Ishikawa (cell line): ENCODE measurements at regions not wholly inside any gene's neighbourhood (a gene's known extent, or its start where the extent isn't known, plus 50 kb on each side); places are given as distances from the start of the nearest gene placed in this dataset.

Experiments
- CEBPB ChIP-seq: IDR thresholded peaks from 2 replicates; pipeline ENCODE4 v1.6.1; 2012
- CREB1 ChIP-seq: IDR thresholded peaks from 2 replicates; pipeline ENCODE4 v1.6.1; 2012; ENCODE audit warnings: low read depth
- EGR1 ChIP-seq: IDR thresholded peaks from 2 replicates; pipeline ENCODE4 v1.6.1; 2012
- EP300 ChIP-seq: IDR thresholded peaks from 2 replicates; pipeline ENCODE4 v1.6.1; 2012; ENCODE audit warnings: borderline replicate concordance
- FOXM1 ChIP-seq: IDR thresholded peaks from 2 replicates; pipeline ENCODE4 v1.6.1; 2012; ENCODE audit warnings: low read depth, borderline replicate concordance
- NFIC ChIP-seq: IDR thresholded peaks from 2 replicates; pipeline ENCODE4 v1.6.1; 2012
- RAD21 ChIP-seq: IDR thresholded peaks from 2 replicates; pipeline ENCODE4 v1.6.1; 2012; ENCODE audit warnings: low read depth
- TAF1 ChIP-seq: IDR thresholded peaks from 2 replicates; pipeline ENCODE4 v1.6.1; 2012; ENCODE audit warnings: low read depth, mild to moderate bottlenecking
- TCF12 ChIP-seq: IDR thresholded peaks from 2 replicates; pipeline ENCODE4 v1.6.1; 2012; ENCODE audit warnings: low read depth
- TEAD4 ChIP-seq: IDR thresholded peaks from 2 replicates; pipeline ENCODE4 v1.6.1; 2012
- YY1 ChIP-seq: IDR thresholded peaks from 2 replicates; pipeline ENCODE4 v1.6.1; 2012; ENCODE audit warnings: low read depth
- ZBTB7A ChIP-seq: IDR thresholded peaks from 2 replicates; pipeline ENCODE4 v1.6.1; 2012; ENCODE audit warnings: low read depth
- TF ChIP-seq, protein P1 (sequence below): IDR thresholded peaks from 2 replicates; pipeline ENCODE4 v1.6.1; 2012
- TF ChIP-seq, protein P2 (sequence below): IDR thresholded peaks from 2 replicates; pipeline ENCODE4 v1.6.1; 2012; ENCODE audit warnings: low read depth, mild to moderate bottlenecking
- TF ChIP-seq, protein P3 (sequence below): IDR thresholded peaks from 2 replicates; pipeline ENCODE4 v1.6.1; 2012

DNA sequence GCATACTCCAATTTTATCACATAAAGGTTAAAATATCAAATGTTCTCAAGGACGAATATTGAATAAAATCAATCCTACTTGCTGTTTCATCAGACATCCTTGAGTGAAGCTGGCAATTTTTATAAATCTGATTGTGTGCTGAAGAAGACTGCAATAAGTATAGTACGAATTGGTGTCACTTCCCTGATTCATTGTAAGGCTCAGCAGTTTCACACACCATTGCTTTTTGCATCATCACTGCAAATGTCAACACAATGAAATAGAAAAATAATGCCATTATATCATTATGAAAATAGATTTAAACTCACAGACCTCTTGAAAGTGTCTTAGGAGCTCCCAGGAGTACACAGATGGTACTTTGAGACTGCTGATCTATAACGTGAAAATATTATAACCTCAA is 172.5 kb downstream of the ANKRD50 start:
- no peak for TF ChIP-seq TAF1
- TF ChIP-seq, protein P1, sequence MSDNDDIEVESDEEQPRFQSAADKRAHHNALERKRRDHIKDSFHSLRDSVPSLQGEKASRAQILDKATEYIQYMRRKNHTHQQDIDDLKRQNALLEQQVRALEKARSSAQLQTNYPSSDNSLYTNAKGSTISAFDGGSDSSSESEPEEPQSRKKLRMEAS, result no peak

DNA sequence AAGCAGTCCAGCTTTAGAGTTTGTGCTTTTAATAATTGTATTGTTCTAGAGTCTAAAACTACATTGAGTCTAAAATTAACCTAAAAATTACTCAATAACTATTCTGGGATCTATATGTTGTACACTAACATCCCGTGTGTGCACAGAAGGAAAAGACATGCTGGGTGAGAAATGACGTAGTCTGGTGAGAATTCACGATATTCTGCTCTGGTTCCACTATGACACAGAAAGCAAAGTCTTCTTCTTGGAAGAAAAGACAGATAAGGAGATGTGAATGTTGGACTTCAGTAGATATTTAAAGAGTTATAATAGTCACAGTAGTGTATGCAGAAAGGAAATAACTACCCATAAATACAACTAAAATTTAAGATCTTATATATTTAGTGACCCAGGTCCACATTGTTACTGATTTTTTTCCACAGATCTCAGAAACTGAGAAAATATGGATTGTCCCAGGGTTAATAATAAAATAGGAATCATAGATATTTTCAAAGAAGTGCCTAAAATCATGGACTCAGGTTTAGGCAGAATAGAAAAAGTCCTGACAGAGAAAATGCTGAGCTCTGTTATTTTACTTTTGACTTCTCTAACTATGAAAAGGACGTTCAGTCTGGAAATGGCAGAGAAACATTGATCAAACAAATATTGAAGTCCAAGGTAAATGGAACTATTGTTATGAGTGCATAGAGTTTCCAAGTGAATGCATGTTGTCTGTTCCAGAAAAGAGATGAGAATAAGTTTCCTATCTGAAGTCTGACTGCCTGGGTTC is 170.7 kb downstream of the ANKRD50 start:
- no peak for TF ChIP-seq TEAD4
- TF ChIP-seq YY1, result no peak
- TF ChIP-seq, protein P1, result no peak
- TF ChIP-seq NFIC, result no peak
- no peak for TF ChIP-seq TCF12

DNA sequence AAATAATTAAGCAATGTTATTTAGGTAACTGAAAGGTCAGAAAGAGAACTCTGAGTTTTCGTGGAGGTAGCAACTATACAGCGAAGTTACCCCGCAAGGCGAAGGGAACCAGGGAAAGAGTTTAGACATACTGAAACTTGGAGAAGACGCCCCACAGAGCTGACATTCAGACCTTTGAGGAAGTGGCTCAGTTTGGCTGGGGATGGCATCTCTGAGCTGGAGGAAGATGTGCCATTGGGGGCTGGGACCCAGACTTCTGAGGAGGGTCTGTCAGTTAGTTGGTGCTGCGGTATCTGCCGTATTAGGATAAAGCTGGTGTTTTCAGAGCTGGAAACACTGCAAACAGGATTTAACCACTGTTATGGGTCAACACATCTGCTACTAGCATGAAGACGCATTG is 156.6 kb downstream of the ANKRD50 start:
- TF ChIP-seq TCF12 (no peak), CEBPB (no peak), TEAD4 (no peak), EP300 (no peak), CREB1 (no peak), YY1 (no peak), EGR1 (no peak), NFIC (no peak), ZBTB7A (no peak), FOXM1 (no peak), RAD21 (no peak), TAF1 (no peak)
- TF ChIP-seq, protein P2, sequence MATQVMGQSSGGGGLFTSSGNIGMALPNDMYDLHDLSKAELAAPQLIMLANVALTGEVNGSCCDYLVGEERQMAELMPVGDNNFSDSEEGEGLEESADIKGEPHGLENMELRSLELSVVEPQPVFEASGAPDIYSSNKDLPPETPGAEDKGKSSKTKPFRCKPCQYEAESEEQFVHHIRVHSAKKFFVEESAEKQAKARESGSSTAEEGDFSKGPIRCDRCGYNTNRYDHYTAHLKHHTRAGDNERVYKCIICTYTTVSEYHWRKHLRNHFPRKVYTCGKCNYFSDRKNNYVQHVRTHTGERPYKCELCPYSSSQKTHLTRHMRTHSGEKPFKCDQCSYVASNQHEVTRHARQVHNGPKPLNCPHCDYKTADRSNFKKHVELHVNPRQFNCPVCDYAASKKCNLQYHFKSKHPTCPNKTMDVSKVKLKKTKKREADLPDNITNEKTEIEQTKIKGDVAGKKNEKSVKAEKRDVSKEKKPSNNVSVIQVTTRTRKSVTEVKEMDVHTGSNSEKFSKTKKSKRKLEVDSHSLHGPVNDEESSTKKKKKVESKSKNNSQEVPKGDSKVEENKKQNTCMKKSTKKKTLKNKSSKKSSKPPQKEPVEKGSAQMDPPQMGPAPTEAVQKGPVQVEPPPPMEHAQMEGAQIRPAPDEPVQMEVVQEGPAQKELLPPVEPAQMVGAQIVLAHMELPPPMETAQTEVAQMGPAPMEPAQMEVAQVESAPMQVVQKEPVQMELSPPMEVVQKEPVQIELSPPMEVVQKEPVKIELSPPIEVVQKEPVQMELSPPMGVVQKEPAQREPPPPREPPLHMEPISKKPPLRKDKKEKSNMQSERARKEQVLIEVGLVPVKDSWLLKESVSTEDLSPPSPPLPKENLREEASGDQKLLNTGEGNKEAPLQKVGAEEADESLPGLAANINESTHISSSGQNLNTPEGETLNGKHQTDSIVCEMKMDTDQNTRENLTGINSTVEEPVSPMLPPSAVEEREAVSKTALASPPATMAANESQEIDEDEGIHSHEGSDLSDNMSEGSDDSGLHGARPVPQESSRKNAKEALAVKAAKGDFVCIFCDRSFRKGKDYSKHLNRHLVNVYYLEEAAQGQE, result no peak
- TF ChIP-seq, protein P3, sequence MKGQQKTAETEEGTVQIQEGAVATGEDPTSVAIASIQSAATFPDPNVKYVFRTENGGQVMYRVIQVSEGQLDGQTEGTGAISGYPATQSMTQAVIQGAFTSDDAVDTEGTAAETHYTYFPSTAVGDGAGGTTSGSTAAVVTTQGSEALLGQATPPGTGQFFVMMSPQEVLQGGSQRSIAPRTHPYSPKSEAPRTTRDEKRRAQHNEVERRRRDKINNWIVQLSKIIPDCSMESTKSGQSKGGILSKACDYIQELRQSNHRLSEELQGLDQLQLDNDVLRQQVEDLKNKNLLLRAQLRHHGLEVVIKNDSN, result no peak
- TF ChIP-seq, protein P1, result no peak

DNA sequence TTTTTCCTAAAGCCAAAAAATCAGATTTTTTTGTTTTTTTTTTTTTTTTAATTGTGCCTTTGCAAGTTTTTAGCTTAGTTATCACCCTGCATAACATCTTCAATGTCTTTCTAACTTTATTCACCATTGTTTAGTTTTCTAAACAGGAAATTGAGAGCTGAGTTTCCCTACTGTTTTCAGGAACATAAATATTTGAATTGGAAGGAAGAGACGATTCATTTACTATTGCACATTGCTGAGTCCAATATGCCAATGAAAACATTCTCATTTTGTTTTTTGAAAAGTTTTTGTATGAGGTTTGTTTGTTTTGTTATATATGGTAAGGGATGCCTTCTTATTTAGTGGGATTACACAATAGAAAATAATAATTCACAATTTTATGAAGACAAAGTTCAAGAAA is 148.4 kb downstream of the ANKRD50 start:
- TF ChIP-seq ZBTB7A (no peak), EP300 (no peak), YY1 (no peak), CEBPB (no peak), NFIC (no peak)
- TF ChIP-seq, protein P3, result no peak

DNA sequence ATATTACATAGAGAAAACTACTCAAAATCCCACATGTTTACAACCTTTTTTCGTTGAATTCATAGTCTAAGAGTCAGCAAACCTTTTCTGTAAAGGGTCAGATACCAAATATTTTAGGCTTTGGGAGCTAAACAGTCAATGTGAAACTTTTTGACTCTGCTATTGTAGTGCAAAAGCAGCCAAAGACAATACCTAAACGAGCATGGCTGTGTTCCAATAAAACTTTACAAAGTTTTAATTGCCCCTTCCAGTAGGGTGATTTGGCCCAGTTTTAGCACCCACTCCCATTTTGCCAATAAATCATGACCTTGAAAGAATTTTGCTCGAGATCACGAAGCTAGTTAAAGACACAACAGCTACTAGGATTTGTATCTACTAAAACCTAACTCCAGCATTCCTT is 147.2 kb downstream of the ANKRD50 start:
- TF ChIP-seq YY1 (no peak), TEAD4 (no peak), RAD21 (no peak), FOXM1 (no peak), EGR1 (no peak), TAF1 (no peak), NFIC (no peak), CREB1 (no peak), ZBTB7A (no peak)
- TF ChIP-seq, protein P3, result no peak

DNA sequence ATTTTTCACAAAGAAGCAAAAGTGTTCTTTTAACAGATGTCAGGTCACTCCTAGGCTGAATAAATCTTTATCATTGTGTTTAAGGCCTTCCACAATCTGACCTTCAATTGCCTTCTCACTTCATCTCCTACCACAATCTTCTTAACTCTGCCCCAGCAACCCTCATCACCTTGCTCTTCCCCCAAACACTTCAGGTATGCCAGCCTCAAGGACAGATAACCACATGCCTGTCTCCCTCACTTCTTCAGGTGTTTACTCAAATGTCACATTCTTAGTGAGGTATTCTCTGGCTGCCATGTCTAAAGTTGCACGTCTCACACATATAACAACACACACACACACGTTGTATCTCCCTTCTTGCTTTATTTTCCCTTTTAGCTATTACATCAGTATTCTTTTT is 146.5 kb downstream of the ANKRD50 start:
- TF ChIP-seq YY1, result no peak
- TF ChIP-seq FOXM1, result no peak
- TF ChIP-seq CEBPB, result no peak
- TF ChIP-seq TCF12, result no peak
- TF ChIP-seq EGR1, result no peak
- no peak for TF ChIP-seq TAF1
- TF ChIP-seq, protein P2, result no peak
- TF ChIP-seq, protein P1, result no peak
- no peak for TF ChIP-seq NFIC
- TF ChIP-seq RAD21, result no peak
- TF ChIP-seq CREB1, result no peak
- TF ChIP-seq ZBTB7A, result no peak
- TF ChIP-seq, protein P3, result no peak
- TF ChIP-seq EP300, result no peak
- TF ChIP-seq TEAD4, result no peak
